ENCODE measurements at regions not wholly inside any gene's neighbourhood (a gene's known extent, or its start where the extent isn't known, plus 50 kb on each side); places are given as distances from the start of the nearest gene placed in this dataset.
"Not testable (repeated sequence)": the region's sequence is repeated elsewhere in the genome, so short reads cannot be mapped to it uniquely, and the experiment has no call there.

GRCh38 chr3:66633402-66634381 lies 132.9 kb upstream of the LRIG1 start:
- DNase-seq = no peak

DNA sequence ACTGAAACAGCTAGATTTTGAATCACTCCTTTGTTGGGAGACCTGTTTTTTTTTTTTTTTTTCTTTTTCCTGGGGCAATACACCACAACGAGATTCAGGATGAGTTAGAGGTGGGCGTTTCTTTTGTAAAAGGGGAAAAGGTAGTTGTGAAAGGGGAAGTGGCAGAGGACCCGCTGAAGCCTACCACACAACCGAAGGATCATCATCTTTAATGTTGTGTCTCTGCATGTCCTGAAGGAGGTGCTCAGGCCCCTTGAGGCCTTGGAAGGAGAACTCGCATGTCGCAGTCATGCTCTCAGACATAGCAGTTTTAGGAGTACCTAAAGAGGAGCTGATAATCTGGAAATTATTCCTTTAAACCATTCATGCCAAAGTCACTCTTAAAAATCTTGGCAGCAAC lies 137.9 kb upstream of the LRIG1 start:
- no peak for DNase-seq

GRCh38 chr3:66639809-66640356 lies 139.1 kb upstream of the LRIG1 start:
- no peak for DNase-seq

DNA sequence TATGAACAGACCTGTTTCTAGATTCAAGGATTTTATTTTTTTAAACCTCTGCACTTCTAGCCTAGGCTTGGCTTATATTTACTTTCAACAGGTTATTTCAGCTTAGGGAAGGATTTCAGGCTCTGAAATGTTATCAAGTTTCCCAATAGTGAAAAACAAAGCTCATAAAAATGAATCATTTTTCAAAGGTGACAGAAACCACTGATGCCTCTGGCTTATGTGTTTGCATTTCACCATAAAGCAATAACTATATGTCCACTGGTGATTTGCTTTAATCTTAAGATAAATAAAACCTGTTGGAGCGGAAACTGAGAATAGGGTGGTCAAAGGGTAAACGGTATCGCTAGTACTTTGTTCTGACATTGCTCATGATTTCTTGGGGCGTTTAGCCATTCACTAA lies 141.2 kb upstream of the LRIG1 start:
- no peak for DNase-seq

GRCh38 chr3:66642484-66642883 lies 141.7 kb upstream of the LRIG1 start:
- DNase-seq = no peak

DNA sequence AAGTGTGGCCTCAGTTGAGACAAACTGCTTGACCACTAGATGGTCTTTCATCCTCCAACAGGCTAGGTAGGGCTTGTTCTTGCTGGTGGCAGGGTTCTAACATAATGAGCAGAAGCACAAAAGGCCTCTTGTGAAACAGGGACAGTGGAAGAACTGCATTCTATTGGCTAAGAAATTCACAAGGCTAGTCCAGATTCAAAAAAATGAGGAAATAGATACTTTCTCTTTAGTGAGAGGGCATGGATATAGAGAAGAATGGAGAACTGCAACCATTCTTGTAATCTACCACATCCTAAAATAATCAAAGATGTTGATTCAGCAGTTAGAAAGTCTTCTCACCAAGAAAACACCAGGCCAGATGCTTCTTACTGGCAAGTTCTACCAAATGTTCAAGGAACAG lies 143.7 kb upstream of the LRIG1 start:
- no peak for DNase-seq

- DNase-seq = no peak
Observed at GRCh38 chr3:66648975-66649374, 148.2 kb upstream of the LRIG1 start.

DNA sequence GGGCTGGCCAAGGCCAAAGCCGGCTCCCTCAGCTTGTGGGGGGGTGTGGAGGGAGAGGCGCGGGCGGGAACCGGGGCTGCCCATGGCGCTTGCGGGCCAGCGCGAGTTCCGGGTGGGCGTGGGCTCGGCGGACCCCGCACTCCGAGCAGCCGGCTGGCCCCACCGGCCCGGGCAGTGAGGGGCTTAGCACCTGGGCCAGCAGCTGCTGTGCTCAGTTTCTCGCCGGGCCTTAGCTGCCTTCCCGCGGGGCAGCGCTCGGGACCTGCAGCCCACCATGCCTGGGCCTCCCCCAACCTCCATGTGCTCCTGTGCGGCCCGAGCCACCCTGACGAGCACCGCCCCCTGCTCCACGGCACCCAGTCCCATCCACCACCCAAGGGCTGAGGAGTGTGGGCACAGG lies 150.7 kb upstream of the LRIG1 start:
- DNase-seq = not testable (repeated sequence)

DNA sequence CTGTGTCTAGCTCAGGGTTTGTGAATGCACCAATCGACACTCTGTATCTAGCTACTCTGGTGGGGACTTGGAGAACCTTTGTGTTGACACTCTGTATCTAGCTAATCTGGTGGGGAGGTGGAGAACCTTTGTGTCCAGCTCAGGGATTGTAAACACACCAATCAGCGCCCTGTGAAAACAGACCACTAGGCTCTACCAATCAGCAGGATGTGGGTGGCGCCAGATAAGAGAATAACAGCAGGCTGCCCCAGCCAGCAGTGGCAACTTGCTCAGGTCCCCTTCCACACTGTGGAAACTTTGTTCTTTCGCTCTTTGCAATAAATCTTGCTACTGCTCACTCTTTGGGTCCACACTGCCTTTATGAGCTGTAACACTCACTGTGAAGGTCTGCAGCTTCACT lies 151.3 kb upstream of the LRIG1 start:
- not testable (repeated sequence) for DNase-seq

DNA sequence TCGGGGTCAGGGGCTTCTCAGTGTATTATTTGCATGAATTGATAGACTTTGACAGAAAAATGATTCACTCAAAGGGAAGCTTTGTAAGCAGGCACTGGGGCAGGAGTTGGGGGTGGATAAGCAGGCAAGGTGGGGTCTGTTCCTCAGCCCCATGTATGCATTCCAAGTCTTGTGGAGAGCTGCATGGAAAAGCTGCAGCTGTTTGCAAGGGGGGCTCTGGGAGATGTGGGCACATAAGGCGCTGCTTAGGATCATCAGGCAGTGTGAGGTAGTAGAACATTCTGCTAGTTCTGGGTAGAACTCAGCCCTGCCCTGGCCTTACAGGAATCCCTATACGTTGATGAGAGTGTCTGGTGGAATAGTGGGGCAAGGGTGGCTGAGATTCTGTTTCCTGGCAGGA lies 154.2 kb upstream of the LRIG1 start:
- DNase-seq = no peak

- no peak for DNase-seq
Observed at GRCh38 chr3:66655671-66656070, 154.8 kb upstream of the LRIG1 start.

DNA sequence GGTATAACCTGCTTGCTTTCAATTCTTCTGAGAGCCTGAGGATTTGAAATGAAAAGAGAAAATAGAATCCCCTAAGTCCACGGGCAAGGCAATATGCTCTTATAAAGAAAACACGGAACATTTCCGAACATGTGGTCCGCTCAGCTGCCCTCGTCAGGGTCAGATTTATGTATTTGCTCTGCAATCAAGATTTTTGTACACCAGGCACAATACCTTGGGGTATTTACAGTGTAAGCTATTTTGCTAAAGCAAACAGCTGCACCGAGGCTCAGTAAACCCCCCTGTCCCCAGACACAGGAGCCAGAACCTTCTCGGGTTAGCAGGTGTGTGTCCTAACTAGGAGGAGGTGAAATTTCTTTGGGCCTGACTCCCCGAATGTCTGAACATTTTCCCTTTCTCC lies 155.8 kb upstream of the LRIG1 start:
- DNase-seq = no peak

GRCh38 chr3:66659056-66659455 lies 158.2 kb upstream of the LRIG1 start:
- DNase-seq = no peak

DNA sequence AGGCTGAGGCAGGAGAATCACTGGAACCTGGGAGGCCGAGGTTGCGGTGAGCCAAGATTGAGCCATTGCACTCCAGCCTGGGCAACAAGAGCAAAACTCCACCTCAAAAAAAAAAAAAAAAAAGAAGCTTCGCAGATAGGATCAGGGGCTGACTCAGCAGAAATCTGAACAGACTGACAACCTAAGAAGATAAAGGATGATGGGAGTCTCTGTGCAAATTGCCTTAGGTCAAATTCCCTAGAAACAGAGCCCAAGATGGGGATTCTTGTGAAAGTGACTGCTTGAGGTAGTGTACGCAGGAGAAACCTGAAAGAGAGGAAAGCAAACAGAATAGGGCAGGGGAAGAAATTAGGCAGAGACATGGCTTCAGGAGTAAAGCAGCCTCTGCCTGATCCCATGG lies 160.8 kb upstream of the LRIG1 start:
- no peak for DNase-seq

DNA sequence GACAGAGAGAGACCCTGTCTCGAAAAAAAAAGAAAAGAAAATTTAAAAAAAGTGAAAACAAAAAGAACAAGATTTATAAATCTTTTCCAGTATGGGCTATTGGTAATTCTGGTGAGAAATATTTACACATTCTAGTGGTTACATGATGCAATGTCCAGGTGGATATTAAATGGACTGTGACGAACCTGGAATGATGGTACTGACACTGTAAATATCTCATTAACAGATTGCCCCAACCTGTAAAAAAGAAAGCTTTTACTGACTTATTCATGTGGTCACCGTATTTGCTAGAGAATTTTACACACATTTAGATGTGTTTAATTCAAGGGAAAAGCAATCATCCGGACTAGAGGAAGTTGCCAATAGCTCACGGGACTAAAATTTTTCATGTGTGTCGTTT lies 162.1 kb upstream of the LRIG1 start:
- no peak for DNase-seq

DNA sequence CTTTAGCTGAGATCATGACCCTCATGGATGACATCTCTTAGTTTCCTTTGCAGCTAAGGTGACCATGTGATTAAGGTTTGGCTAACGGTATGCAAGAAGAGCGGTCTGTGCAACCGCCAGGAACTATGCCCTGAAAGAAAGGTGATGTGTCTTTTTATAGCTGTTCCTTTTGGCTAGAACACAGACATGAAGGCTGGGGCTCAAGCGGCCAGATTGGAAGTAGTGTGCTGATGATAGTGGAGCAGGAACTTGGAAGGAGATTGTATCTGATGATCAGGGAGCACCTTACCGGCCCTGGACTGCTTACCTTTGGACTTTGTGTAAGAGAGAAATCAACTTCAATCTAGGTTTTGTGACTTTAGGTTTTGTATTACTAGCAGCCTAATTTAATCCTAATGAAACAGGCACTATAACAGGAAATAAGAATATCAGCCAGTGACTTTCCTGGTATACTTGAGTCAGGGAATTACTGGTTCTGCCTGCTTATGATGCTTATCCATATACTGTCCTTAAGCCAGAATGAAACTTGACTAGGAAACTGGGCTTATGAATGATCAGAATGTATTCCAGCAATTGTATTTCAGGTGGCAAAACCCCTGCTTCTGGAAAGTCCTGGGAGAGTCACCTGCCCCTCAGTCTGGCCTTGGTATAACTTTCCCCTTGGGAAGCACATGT lies 164.3 kb upstream of the LRIG1 start:
- no peak for DNase-seq

DNA sequence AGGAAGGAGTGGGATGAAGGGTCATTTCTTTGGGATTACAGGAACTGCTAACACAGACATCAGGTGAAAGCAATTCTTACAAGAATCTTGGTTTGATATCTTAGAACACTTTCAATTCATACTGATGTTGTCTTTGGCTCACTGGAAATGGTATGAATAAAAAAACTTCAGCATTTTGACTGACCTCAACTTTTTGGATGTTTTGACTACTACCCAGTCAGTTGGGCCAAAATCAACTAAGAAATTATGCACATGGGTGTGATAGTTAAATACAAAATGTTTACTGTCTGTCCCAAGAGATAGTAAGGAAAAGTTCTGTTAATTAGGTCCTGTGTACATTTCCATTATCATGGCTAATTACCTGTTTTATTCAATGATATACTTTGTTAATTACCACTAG lies 165.5 kb upstream of the LRIG1 start:
- no peak for DNase-seq

DNA sequence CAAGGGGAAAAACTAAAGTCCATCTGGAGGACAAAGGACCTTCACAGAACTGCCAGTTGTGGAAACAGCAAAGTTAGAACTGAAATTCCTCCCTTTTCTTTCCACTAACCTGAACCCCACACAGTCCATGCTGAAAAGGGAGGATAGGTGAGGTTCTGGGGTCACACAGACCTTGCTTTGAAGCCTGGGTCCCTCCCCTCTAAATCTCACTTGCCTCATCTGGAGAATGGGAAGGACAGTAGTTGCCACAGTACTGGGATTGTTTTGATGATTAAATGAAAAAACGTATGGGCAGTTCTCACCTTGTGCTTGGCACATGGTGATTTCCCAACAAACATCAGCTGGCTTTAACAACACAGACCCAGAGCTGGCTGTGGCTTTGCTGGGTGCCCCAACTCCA lies 166.4 kb upstream of the LRIG1 start:
- no peak for DNase-seq

- no peak for DNase-seq
Observed at GRCh38 chr3:66671291-66671690, 170.5 kb upstream of the LRIG1 start.

- no peak for DNase-seq
Observed at GRCh38 chr3:66672830-66673229, 172.0 kb upstream of the LRIG1 start.

DNA sequence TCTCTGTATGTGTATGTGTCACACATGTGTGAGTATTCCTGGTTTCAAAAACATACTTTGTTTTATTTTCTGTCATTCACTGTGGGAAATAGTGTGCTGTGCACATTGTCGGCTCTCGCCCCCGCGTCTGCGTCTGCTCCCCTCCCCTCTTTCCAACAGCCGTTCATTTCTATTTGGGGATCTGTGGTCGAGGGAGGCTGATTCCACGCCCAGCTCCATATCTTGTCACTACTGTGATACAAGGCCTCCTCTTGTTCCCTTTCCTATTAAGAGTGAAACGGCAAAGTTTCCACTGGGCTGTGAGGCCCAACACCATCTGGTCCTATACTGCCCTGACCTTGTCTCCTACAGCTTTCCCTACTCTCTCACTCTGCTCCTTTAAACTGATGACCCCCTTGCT lies 172.5 kb upstream of the LRIG1 start:
- no peak for DNase-seq

- DNase-seq = no peak
Observed at GRCh38 chr3:66675366-66675765, 174.5 kb upstream of the LRIG1 start.

DNA sequence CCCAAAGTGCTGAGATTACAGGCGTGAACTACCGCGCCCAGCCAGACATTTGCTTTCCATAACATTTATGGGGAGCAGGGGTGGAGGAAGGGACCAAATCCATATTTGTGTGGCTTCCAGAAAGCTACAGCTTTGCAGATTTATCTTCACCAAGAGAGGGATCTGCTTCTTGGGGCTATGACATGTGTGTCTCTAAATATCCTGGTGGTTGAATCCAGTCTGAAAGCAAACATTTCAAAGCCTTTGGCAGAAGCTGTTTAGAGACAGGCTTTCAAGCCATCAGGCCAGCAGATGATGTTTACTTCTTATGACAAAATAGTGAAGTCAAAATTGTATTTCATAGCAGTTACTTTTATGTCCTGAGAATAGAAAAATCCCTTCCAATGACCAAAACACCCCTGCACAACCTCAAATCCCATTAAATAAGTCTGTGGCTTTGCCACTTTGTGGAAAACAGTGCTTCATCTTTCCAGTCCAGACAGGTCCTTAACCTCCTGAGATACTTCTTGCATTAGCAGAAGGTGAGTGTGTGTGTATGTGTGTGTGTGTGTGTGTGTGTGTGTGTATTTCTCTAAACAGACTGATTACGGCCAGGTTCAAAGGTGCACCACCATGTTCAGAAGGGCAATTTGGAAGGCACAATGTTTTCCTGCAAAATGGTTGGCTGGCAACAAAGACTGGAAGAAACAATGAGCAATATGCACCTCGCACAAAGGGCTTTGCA lies 191.4 kb upstream of the LRIG1 start:
- DNase-seq = no peak

Data from stimulated activated naive CD4-positive, alpha-beta T cell treated with Interleukin-2 at 50 U/mL for 16 hours (primary cell).